Keratinocyte (primary cell): ENCODE measurements at regions not wholly inside any gene's neighbourhood (a gene's known extent, or its start where the extent isn't known, plus 50 kb on each side); places are given as distances from the start of the nearest gene placed in this dataset.

Experiments used
- DNase-seq: peaks from one replicate; pipeline ENCODE4 v3.0.0-alpha.2; 2011; ENCODE audit warnings: low read depth, missing footprints, low spot score
- FAIRE-seq: peaks from 2 replicates; lab custom pipeline; 2011; peaks lifted over from hg19 to GRCh38; lab: Jason Lieb, UNC
- H2AFZ ChIP-seq: 2 replicates; pipeline ENCODE4 v1.6.0; 2012; ENCODE audit warnings: low read length, control low read depth, inconsistent platforms; ENCODE audit not compliant: control insufficient read depth
- H3K27ac ChIP-seq: 2 replicates; pipeline ENCODE4 v1.5.1; 2011; ENCODE audit warnings: low read length; ENCODE audit not compliant: control insufficient read depth, insufficient read depth
- H3K27me3 ChIP-seq: 3 replicates; pipeline ENCODE4 v1.6.0; 2011; ENCODE audit warnings: low read length; ENCODE audit not compliant: control insufficient read depth, insufficient read depth; ENCODE audit errors: extremely low read depth
- H3K36me3 ChIP-seq, 2 experiments: 2 replicates in 1 of 2; 3 replicates in 1 of 2; pipeline ENCODE4 v1.5.1; 2011; ENCODE audit warnings: low read length in 2 of 2, mild to moderate bottlenecking in 1 of 2; ENCODE audit not compliant: control insufficient read depth in 2 of 2, insufficient read depth in 2 of 2; ENCODE audit errors: extremely low read depth in 1 of 2
- H3K4me1 ChIP-seq: 3 replicates; pipeline ENCODE4 v1.5.1; 2011; ENCODE audit warnings: low read length; ENCODE audit not compliant: control insufficient read depth, insufficient read depth; ENCODE audit errors: extremely low read depth
- H3K4me2 ChIP-seq: 3 replicates; pipeline ENCODE4 v1.6.0; 2011; ENCODE audit warnings: low read depth, low read length; ENCODE audit not compliant: control insufficient read depth, insufficient read depth; ENCODE audit errors: extremely low read depth
- H3K4me3 ChIP-seq, 3 experiments: fragments of 200-600 bp in 1 of 3; sonication (generic) in 1 of 3; 2 replicates in 2 of 3; 3 replicates in 1 of 3; pipeline ENCODE4 v1.5.1; 2011 to 2016; ENCODE audit warnings: low read length in 3 of 3, mild to moderate bottlenecking in 3 of 3, control low read depth in 2 of 3, inconsistent platforms in 1 of 3, low read depth in 1 of 3, mixed read lengths in 1 of 3, mixed run types in 1 of 3, moderate library complexity in 1 of 3; ENCODE audit not compliant: control insufficient read depth in 2 of 3, insufficient read depth in 2 of 3; ENCODE audit errors: extremely low read depth in 1 of 3
- H3K79me2 ChIP-seq: 2 replicates; pipeline ENCODE4 v1.6.0; 2012; ENCODE audit warnings: low read length; ENCODE audit not compliant: control insufficient read depth, insufficient read depth
- H3K9ac ChIP-seq: 3 replicates; pipeline ENCODE4 v1.6.0; 2011; ENCODE audit warnings: low read length; ENCODE audit not compliant: control insufficient read depth, insufficient read depth; ENCODE audit errors: extremely low read depth
- H3K9me1 ChIP-seq: 3 replicates; pipeline ENCODE4 v1.6.0; 2011; ENCODE audit warnings: low read length; ENCODE audit not compliant: control insufficient read depth, insufficient read depth; ENCODE audit errors: extremely low read depth
- H3K9me3 ChIP-seq: 2 replicates; pipeline ENCODE4 v1.5.1; 2012; ENCODE audit warnings: low read depth, low read length; ENCODE audit not compliant: control insufficient read depth
- H4K20me1 ChIP-seq: 3 replicates; pipeline ENCODE4 v1.6.0; 2011; ENCODE audit warnings: low read length; ENCODE audit not compliant: control insufficient read depth, insufficient read depth; ENCODE audit errors: extremely low read depth
- CTCF ChIP-seq, 3 experiments: IDR thresholded peaks in 1 of 3; conservative IDR thresholded peaks in 1 of 3; optimal IDR thresholded peaks in 1 of 3; 2 replicates in 2 of 3; 3 replicates in 1 of 3; pipeline versions ENCODE3 to v1.5.1; 2011; ENCODE audit warnings: low read length in 3 of 3, mild to moderate bottlenecking in 3 of 3, moderate library complexity in 2 of 3, control low read depth in 1 of 3, inconsistent platforms in 1 of 3; ENCODE audit not compliant: insufficient read depth in 2 of 3; ENCODE audit errors: extremely low read depth in 1 of 3
- EZH2 ChIP-seq: IDR thresholded peaks from one replicate; pipeline ENCODE4 v1.6.1; 2012; ENCODE audit warnings: inconsistent platforms, mild to moderate bottlenecking, low read length, moderate library complexity
- dilution Hi-C: fragments of 300-500 bp; cut with MboI; formaldehyde crosslinking; loops from one replicate; pipeline ENCODE4 v1.7.0; 2020; ENCODE audit warnings: low sequenced_read_pairs; ENCODE audit not compliant: extremely low pct_ligation_motif_present

DNA sequence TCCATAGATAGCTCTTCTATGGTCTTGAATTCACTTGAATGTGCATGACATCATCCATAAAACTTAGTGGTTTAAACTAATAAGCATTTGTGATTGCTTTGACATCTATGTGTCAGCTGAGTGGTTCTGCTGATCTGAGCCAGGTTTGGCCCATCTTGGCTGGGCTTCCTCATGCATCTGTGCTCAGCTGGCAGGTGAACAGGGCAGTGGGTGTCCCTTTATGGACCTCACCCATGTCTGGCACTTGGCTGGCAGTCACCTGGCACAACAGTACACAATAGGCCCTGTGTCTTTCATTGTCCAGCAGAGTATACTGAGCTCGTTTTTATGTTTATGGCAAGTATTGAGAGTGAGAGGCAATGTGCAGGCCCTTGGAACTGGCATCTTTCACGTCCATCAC, 73.7 kb upstream of the CNTN6 start:
- Histone ChIP-seq H3K27me3 (no peaks in the 10 kb centered on the region), H3K9ac (no peak overlapping the region), H3K4me2 (no peak overlapping the region), H3K9me1 (no peaks in the 10 kb centered on the region), H3K79me2 (no peaks in the 10 kb centered on the region), H3K36me3 (no peaks in the 10 kb centered on the region), H3K4me1 (no peaks in the 10 kb centered on the region), H3K27ac (no peak overlapping the region), H2AFZ (no peak overlapping the region), H3K9me3 (no peaks in the 10 kb centered on the region), H3K4me3 (no peak overlapping the region), H4K20me1 (no peaks in the 10 kb centered on the region)
- DNase-seq, result no peak
- FAIRE-seq, result no peak
- no peak for TF ChIP-seq EZH2
- TF ChIP-seq CTCF (optimal IDR thresholded peaks at IDR 0.05 in 1 of 3, IDR thresholded peaks at IDR 0.05 in 1 of 3, conservative IDR thresholded peaks at IDR 0.05 in 1 of 3; ENCODE audit: extremely low read depth in 1 of 3, insufficient read depth in 2 of 3, low read length in 3 of 3), result no peak
- dilution Hi-C loops, result no loop called here

DNA sequence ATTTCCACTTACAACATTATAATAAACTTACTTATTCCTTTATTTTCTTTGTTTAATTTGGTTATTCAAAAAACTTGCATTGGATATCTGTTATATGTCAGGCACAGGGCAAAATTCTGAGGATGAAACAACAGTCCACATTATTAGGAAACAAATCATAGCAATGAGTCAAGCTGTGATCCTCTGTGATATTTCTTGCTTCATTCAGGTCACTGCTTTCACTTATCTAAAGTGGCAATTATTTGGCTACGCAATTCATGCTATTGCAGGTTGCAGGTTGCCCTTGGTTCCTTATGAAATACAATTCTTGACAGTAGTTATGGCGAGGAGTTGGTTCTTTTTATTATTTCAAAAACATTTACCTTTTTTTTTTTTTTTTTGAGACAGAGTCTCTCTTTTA, 66.4 kb upstream of the CNTN6 start:
- FAIRE-seq (no peak), DNase-seq (no peak)
- Histone ChIP-seq H3K79me2 (no peaks in the 10 kb centered on the region), H3K9me1 (no peaks in the 10 kb centered on the region), H3K27ac (no peak overlapping the region), H3K4me3 (no peak overlapping the region), H3K9me3 (no peaks in the 10 kb centered on the region), H3K4me2 (no peak overlapping the region), H4K20me1 (no peaks in the 10 kb centered on the region), H3K27me3 (no peaks in the 10 kb centered on the region), H2AFZ (no peak overlapping the region), H3K36me3 (no peaks in the 10 kb centered on the region), H3K9ac (no peak overlapping the region), H3K4me1 (no peaks in the 10 kb centered on the region)
- dilution Hi-C loops, result no loop called here
- TF ChIP-seq CTCF (optimal IDR thresholded peaks at IDR 0.05 in 1 of 3, IDR thresholded peaks at IDR 0.05 in 1 of 3, conservative IDR thresholded peaks at IDR 0.05 in 1 of 3; ENCODE audit: extremely low read depth in 1 of 3, insufficient read depth in 2 of 3, low read length in 3 of 3), result no peak
- no peak for TF ChIP-seq EZH2
